ELF-1 (cell line): ENCODE measurements at regions not wholly inside any gene's neighbourhood (a gene's known extent, or its start where the extent isn't known, plus 50 kb on each side); places are given as distances from the start of the nearest gene placed in this dataset.

Experiments used
- DNase-seq: peaks from one replicate; pipeline ENCODE4 v3.0.0-alpha.2; 2016; ENCODE audit warnings: low read depth, low spot score

DNA sequence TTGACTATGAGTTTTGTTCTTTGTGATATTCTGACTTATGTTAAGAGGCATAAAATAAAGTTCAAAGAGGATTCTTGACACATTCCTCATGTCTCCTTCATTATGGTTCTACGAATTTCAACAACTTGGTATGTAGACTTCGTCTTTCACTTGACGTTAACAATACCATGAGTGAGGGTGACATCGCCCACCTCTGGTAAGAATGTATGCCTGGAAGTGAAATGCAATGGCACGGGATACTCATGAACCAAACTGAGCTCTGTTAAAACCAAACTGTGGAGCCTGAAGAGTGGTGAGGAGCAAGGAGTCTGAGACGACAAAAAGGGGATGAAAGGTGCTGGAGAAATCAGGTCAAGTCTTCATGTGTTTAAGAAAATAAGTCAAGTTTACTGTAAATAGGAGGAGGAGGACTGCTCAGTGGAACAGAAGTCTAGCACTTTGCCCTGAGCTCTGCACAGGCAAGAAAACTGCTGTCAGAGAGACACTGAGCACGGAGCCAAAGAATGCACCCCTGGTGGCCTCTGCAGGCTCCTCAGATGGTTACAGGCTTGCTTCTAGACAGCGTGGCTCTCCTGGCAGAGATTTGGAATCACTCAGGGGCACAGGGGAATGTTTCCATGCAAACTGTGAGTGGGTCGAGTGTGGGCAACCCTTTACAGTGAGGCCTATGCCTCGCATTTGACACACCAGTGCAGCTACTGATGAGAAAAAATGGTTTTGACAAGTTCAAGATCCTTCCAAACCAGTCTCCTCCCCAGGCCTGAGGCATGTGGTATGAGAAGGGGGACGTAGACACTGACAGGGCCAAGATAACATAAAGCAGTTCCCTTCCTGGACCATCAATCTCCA lies 470.1 kb downstream of the IRX1 start:
- DNase-seq, result peak; percentile 14

DNA sequence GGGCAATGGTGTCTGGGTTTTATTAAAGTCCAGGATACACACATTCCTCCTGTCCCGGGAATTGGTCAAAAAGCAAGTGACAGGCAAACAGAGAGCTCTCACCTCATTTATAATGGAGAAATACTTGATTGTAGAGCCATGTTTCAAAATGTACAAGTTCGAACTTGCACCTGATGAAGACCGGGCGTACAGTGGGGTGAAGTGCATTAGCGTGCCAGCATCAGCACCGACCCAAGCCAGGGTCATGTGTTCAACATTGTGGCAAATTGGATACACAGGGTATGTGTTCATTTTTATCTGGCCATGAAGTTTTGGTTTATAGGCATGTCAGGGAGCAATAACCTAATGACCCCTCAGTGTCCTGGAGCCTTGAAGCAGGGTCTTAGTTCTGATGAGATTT lies 472.5 kb downstream of the IRX1 start:
- no peak for DNase-seq

DNA sequence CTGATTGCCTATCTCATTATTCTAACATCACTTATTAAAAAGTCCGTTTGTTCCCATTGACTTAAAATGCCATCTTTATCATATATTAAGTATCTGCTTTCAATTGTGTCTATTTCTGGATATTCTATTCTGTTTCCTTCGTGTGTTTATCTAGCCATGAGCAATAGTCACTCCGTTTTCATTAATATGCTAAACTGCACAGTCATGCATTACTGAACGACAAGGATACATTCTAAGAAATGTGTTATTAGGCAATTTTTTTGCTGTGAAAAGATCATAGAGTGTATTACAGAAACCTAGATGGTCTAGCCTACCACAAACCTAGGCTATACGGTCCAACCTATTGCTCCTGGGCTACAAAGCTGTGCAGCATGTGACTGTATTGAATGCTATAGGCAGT lies 482.9 kb downstream of the IRX1 start:
- DNase-seq, result no peak

DNA sequence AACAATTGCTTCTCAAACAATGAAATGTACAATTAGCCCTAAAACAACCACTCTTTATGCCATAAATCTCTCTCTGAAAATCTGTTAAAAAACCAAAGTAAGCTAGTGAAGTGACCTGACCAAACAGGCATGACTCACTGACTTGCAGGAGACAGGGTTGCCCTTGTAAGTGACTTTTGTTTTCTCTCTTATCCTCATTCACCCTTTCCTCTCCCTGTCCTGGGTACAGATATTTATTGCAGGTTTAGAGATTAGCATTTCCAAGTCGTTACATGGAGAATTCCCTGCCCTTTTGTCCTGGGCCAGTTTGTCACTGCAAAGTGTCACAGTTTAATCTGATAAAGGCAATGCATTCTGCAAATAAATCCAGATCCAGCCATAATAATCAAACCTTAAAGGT lies 484.2 kb downstream of the IRX1 start:
- no peak for DNase-seq

DNA sequence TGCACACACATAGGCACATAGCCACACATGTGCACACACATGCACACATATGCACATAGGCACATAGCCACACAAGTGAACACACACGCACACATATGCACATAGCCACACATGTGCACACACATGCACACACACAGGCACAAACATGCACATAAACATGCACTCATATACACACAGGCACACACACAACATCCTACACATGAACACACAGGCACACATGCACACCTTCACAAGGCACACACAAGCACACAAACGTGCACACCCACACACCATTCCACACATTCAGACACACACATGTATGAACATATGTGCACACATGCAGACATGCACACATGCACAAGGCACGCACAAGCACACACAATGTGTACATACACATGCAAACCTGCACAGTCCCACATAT lies 484.7 kb downstream of the IRX1 start:
- DNase-seq, result no peak

DNA sequence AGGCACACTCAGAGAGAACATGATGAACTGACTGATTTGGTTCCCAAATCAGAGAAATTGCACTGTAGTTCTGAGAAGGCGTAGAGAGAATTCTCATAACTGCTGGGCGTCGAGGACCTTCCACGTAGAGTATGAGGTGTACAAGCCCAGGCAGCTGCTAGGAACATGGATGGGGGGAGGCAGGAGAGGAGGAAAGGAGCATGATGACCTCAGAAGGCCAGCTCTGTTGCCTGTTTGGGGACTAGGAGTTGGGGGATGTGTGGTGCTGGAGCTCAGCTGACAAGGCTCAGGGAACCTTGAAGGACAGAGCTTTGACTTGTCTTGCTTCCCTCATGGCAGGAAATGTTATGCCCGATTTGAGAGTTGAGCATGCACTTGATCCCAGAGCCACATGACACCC lies 485.4 kb downstream of the IRX1 start:
- DNase-seq, result no peak

DNA sequence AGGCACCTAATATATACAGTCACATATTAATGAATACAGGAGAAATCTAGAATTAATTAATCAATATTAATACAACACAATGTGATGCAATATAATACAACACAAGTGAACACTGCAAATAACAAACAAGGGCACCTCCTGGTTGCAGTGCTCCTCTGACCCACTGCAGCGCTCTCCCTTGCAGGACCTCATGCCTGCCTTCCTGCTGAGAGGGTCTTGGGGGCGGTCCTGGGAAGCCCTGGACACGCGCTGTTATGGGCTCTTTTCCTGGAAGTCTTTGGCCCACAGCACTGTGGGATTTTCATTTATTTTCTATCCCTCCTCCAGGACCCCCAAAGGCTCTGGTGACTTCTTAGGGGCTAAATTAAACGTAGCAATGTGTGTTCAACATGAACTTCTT lies 485.8 kb downstream of the IRX1 start:
- no peak for DNase-seq

DNA sequence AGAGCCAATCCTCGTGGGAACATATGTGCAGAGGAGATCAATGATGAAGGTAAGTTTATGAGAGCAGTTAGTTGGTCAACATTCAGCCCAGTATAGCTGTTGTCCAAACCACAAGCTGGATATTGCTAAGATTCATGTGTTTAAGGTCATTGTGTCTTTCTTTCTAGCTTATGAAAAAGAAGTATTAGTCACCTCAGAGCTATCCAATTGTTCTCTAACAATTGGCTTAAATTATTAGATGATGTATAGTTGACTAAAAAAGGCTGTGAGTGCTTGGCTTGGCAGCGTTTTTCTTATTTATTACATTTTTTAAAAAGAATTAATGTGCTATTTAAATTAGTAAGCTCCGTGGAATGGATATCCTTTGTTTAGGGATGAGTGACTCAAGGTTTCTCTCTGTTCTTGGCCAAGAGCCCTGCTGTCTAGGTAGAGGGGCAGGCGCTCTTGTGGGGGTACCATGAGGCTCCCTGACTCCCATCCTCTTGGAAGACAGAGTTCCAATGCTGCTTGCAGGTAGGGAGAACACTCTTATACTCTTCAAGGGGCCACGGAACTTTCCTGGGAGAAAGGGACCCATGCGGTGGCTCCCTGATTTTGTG lies 487.4 kb downstream of the IRX1 start:
- DNase-seq, result no peak

DNA sequence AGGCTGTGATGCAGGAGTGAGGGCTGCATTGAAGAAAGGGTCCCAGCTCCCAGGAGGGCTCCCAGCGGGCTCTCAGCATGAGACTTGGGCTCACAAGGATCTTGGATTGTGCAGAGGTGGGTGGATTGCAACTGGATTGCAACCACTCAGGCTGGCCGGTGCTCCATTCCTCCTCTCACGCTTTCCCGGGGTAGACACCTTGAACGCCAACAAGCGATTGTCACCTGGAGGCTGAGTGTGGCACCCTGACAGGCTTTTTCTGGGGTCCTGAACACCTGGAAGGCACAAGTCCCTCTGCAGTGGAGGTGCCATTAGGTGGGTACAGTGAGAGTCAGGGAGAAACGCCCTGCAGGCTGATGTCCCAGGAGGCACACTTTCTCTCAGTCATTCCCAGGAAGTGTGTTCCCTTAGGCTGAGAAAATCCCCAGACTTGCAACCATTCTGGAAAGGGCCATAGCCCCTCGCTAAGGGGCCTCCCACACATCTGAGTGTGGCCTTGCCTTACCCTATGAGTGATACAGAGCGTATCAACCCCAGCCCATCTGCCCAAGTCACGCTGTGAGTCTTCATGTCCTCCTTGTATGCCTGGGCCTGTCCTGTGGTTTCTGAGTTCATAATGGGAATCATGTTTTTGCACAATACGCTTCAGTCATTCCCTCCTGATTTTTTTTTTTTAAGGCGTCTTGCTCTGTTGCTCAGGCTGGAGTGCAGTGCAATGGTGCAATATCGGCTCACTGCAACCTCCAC lies 488.1 kb downstream of the IRX1 start:
- no peak for DNase-seq

DNA sequence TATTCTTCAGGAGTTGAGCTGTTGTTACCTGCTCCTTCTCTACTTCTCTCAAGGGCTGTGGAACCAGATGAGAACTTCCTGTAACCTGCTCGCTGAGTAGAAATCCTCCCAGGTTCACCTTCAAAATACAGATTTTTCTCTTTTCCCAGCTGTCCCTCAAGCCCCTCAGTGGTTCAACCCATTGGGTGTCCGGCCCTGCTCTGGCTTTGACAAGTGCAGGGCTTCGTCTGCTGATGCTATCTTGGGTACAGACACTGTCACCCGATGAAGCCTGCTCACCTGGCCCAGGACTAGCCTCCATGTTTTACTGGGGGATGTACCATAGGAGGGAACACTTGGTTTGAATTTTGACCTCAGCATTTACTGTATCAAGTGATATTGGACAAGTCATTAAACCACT lies 490.4 kb downstream of the IRX1 start:
- DNase-seq, result no peak

DNA sequence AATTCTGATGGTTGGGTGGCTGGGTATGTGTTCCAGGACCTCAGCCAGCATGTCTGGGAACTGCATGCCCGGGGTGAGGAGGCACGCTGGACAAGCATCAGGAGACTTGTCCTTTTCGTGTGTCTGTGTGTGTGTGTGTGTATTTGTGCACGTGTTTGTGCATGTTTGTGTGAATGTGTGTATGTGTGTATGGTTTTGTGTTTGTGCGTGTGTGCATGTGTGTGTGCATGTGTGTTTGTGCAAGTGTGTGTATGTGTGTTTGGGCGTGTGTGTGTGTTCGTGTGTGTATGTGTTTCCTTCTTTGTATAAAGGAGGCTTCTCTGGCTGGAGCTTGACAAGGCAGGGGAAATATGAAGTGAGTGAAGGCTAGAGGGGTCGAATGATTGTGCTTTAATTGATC lies 491.5 kb downstream of the IRX1 start:
- no peak for DNase-seq

DNA sequence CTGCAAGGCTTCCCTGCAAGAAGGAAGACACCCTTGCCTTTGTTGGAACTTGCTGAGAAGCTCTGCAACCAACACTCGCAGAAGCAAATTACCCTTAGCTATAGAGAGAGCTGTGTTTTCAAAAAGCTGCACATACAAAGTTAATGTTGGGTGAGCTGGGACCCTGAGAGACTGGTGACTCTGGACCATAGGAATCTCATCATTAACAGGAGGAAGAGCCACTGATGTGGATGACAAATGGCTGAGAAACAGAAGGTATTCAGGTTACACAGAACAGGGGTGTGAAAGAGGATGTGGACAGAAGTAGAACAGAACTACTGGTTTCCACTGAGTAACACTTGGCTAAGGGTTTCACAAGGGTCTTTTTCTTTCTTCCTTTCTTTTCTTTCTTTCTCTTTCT lies 493.5 kb downstream of the IRX1 start:
- no peak for DNase-seq

DNA sequence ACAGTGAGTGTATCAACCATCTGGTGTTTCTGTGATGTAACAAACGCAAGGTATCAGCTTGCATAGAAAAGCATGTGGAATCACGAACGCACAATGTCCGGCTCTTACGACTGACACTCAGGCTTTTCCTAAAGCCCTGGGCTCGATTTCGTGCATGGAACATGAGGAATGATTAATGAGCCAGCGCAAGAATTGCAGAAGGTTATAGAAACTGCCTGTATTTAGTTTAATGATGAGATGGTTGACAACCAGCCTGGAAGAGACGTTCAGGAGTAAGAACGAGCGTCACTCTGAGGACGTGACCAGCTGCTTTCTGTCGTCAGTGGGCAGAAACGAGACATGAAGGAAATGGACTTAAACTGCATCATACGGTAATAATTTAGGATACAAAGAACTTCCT lies 497.6 kb downstream of the IRX1 start:
- DNase-seq, result no peak

DNA sequence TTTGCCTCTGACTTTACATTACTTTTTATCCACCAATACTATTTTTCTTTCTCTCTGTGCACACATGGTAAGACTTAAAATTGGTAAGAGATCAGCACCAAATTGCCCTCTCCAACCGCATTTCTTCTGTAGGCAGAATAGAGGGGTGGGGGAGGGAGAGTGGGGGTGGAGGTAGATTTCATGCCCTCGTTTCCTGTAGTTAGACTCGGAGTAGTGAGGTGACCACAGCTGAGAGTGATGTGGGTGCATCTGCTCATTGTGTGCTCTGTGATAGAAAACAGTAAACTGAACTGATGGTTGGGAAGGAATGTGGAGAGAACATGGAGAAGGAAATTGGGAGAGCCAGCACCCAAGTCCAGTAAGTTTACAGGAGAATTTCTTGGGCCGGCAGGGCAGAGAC lies 498.3 kb downstream of the IRX1 start:
- DNase-seq, result no peak

DNA sequence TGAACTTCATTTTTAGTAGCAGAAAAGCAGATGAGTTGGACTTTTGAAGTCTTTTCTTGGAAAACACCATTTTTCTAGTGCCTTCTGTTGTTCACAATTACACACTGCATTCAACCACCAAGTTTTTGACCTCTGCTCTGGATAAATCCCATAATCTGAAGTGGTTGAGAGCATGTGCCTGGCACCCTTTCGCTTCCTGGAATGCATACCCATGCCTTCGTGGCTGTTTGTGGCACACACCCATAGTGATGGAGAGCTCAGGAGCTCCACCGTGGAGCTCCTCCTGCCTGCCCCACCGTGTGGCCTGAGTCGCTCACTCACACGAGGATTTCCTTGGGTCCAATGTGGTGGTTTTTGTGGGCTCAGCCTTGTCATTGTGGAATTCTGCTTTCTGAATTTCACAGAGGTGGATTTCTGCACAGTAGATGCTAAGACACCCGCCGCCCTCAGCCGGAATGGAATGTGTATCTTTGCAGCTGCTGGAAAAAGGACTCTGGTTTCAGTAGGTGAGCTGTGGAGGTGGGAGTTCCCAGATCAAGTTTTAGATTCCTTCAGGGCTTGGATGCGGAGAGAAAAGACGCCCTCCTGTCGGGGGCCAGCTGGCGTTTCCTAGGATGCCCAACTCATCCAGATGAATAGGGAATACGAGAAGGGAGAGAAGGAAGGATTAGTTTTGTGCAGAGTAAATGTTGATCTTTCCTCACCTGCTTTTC lies 500.4 kb downstream of the IRX1 start:
- no peak for DNase-seq

DNA sequence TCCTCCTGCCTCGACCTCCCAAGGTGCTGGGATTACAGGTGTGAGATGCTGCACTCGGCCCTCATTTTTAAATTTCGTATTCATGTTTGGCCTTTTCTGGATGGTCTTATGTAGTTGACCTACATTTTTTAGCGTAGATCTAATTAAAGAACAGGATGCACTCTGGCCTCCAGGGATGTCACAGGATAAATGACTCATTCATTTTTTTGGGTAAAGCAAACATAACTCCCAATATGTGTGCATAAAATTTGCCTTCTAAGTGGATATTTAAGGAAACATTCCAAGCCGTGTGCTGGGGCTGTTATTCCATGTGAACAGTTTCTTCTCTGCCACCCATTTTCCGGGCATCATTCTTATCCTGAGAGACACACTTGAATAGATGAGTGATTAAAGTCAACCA lies 501.6 kb downstream of the IRX1 start:
- DNase-seq, result no peak

DNA sequence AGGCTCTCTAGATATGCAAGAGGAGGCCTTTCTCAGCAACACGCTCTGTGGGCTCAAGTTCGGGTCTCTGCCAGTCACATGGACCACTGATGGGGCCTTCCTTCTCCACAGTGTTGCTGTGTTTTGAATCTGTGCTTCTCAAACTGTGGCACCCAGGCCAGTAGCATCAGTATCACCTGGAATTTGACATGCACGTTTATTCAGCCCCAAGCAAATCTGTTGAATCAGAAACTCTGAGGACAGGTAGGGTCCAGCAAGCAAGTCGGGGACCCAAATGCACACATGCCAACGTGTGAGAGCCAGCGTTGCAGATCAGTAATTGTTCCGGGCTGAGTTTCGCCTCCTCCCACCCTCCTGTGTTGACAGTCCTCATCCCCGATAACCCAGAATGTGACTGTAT lies 502.6 kb downstream of the IRX1 start:
- DNase-seq, result no peak

DNA sequence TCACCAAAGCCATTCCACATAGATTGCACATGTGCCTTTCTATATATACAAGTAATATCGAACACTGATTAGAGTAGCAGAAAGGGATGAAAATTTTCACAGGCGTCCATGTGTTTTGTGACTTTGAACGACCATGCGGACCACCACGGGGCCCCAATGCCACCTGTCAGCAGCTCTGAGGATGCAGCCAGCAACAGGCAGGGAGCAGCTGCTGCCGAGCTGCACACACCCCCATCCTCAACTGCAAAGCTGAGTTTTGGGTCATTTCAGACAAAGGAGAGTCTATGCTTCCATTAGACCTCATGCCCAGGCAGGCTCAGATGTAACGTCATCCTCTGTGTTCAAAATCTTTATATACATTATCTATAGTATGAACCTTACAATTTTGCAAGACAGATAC lies 503.8 kb downstream of the IRX1 start:
- no peak for DNase-seq

DNA sequence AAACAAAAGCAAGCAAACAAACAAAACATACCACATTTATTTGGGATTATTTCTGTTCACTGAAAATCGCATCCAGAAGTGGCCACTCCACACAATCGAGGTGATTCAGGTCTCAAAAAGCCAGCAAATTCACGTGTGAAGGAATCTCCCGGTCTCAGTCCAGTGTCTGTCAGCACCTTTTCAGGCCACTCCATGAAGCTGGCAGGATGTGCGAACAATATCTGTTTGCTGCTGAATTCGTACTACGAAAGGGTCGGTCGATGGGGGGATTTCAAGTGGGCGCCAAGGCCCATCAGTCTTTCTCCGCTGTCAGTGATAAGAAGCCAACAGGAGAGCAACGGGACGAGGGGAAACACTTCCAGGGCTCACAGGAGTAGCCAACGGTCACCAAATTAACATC lies 505.1 kb downstream of the IRX1 start:
- DNase-seq, result no peak

DNA sequence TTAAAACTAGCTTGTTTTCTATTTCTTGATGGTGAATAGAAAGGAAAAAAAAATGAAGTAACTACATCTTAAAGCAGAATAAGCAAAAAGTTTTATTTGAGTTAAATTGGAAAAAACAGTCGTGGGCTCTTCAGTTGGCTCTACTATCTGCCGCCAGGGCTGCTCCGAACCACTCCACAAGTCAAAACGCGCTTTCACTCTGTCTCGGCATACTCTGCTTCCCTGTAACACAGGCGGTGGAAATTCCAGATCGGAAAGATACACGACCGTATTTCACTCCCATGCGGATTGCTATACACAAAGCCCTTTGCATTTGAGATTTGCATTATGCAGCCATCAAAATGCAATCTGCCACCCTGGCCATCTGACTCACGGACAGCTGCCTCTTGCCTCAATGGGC lies 505.6 kb downstream of the IRX1 start:
- DNase-seq, result no peak

DNA sequence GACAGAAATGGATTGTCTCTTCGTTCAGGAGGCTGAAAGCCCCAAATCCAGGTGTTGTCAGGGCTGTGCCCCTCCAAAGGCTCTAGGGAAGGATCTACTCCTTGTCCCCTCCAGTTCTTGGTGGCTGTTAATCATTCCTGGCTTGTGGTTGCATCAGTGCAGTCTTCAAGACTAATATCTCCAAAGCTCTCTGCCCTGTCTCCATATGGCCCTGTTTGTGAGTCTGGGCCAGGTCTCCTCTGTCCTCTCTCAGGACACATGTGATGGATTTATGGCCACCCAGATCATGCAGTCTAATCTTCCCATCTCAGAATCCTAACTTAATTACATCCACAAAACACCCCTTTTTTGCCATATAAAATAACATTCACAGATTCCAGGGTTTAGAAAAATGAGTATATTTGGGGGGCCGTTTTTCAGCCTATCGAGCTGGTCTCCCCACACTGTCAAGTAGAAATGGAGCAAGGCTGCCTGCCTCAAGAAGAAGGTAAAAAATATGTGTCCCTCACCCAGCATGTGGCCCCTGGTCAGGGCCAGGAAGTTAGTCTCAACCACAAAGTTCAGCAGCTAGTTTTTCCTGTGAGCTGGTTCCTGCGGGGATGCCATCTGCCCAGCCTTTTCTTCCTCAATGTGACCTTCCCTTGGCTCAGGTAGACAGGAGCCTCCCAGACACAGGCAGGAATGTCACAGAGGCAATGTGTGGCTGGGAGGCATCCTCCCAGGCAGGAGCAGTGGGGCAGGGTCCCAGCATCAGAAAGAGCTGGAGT lies 509.4 kb downstream of the IRX1 start:
- DNase-seq, result no peak

DNA sequence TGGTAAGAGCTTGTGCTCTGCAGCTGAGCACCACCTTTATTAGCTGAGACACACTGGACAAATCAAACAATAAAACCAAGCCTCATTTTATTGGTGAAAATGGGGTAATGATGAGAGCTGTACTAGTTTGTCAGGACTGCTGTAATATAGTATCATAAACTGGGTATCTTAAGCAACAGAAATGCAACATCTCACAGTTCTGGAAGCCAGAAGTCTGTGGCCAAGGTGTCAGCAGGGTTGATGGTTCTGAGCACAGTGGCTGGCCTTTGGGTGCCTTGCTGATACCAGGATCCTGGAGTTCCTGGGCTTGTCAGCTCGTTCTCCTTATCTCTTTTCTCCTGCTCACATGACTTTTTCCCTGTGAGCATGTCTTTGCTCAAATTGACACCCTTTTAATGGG lies 513.1 kb downstream of the IRX1 start:
- no peak for DNase-seq
